ENCODE measurements at regions not wholly inside any gene's neighbourhood (a gene's known extent, or its start where the extent isn't known, plus 50 kb on each side); places are given as distances from the start of the nearest gene placed in this dataset.

- no peak overlapping the region for H3K4me3 ChIP-seq (ENCODE audit: control insufficient read depth, low read depth, low read length)
- no peak for DNase-seq (ENCODE audit: low read depth)
- no peak for TF ChIP-seq CTCF (IDR thresholded peaks at IDR 0.05; ENCODE audit: control insufficient read depth, insufficient read depth, low read depth, low read length, missing control alignments)
Measured at GRCh38 chr12:127582074-127582473, 684.9 kb upstream of the TMEM132C start.

GRCh38 chr12:127583041-127583440 is 683.9 kb upstream of the TMEM132C start:
- TF ChIP-seq CTCF (IDR thresholded peaks at IDR 0.05; ENCODE audit: control insufficient read depth, insufficient read depth, low read depth, low read length, missing control alignments): no peak
- peak; percentile 33 for DNase-seq (ENCODE audit: low read depth)
- no peak overlapping the region for H3K4me3 ChIP-seq (ENCODE audit: control insufficient read depth, low read depth, low read length)

- peak; percentile 96 for DNase-seq (ENCODE audit: low read depth)
- no peak for TF ChIP-seq CTCF (IDR thresholded peaks at IDR 0.05; ENCODE audit: control insufficient read depth, insufficient read depth, low read depth, low read length, missing control alignments)
- no peak overlapping the region for H3K4me3 ChIP-seq (ENCODE audit: control insufficient read depth, low read depth, low read length)
Measured at GRCh38 chr12:127588249-127588648, 678.7 kb upstream of the TMEM132C start.

GRCh38 chr12:127589541-127589940 is 677.4 kb upstream of the TMEM132C start:
- H3K4me3 ChIP-seq (ENCODE audit: control insufficient read depth, low read depth, low read length): no peak overlapping the region
- TF ChIP-seq CTCF (IDR thresholded peaks at IDR 0.05; ENCODE audit: control insufficient read depth, insufficient read depth, low read depth, low read length, missing control alignments): no peak
- no peak for DNase-seq (ENCODE audit: low read depth)

GRCh38 chr12:127590868-127591267 is 676.1 kb upstream of the TMEM132C start:
- TF ChIP-seq CTCF (IDR thresholded peaks at IDR 0.05; ENCODE audit: control insufficient read depth, insufficient read depth, low read depth, low read length, missing control alignments): no peak
- no peak overlapping the region for H3K4me3 ChIP-seq (ENCODE audit: control insufficient read depth, low read depth, low read length)
- no peak for DNase-seq (ENCODE audit: low read depth)

GRCh38 chr12:127592245-127592644 is 674.7 kb upstream of the TMEM132C start:
- TF ChIP-seq CTCF (IDR thresholded peaks at IDR 0.05; ENCODE audit: control insufficient read depth, insufficient read depth, low read depth, low read length, missing control alignments): no peak
- no peak for DNase-seq (ENCODE audit: low read depth)
- H3K4me3 ChIP-seq (ENCODE audit: control insufficient read depth, low read depth, low read length): no peak overlapping the region
